Stimulated activated CD4-positive, alpha-beta T cell treated with anti-CD3 and anti-CD28 coated beads, Interleukin-1b, Interleukin-23, amount 100 ng/mL, for 48 hours (primary cell): ENCODE measurements at regions not wholly inside any gene's neighbourhood (a gene's known extent, or its start where the extent isn't known, plus 50 kb on each side); places are given as distances from the start of the nearest gene placed in this dataset.
"Not testable (repeated sequence)": the region's sequence is repeated elsewhere in the genome, so short reads cannot be mapped to it uniquely, and the experiment has no call there.

Source experiments
- DNase-seq: peaks from one replicate; pipeline ENCODE4 v3.0.0-alpha.2; 2020

DNA sequence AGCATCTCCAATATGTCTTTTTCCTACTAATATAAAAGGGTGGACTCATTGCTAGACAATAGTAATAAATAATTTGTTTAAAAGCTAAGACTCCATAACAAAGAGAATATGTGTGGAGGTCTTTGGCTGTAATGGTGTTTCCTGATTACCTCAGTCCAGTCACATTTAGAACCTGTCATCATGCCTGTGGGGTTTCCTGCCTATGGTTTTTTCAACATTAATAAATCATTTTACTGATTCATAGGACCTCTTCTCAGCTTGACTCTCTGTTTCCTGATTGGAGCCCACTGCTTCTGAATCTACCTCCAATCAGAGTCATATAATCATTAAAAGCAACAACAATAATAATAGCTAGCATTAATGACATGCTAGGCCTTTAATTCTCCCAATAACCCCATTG, 52.4 kb upstream of the GNAI1 start:
- DNase-seq: no peak

DNA sequence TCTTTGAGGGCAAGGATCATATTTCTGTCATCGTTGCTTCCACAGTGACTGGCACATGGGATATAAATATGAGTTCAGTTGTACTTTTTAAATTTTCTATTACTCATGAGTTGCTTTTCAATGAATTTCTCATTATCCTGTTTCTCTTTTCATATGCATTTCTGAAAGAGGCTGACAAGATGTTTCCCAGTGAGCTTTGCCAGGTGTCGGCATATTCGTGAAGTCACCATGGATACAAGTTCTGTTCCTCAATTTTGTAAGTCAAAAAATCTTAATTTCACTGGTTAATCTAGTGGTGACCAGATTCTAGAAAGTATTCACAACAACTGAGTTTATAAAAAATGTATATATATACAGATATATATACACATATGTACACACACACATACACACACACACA, 55.7 kb upstream of the GNAI1 start:
- DNase-seq: no peak

DNA sequence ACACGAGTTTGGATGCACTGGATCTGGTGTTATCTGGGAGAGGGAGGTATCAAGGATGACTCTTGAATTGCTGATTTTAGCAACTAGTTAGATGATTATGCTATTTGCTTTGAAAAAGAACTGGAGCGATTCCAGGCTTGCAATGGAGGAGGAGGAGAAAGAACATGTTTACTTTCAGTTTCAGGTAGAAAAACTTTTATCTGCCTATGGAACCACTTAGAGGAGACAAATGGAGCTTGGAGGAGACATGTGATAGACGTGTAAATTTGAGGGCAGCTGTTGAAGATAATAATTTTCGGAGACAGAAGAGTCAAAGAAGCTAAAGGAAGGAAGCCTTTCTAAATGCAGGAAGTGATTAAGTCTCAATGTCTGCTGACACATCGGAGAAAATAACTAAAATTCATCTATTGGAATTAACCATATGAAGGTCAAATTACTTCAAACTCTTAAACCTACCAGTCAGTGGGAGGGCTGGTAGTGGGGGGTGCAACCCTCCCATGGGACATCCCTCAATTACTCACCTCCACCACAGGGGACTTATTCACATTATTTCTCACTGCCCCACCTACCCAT, 56.4 kb upstream of the GNAI1 start:
- DNase-seq: peak; percentile 31

DNA sequence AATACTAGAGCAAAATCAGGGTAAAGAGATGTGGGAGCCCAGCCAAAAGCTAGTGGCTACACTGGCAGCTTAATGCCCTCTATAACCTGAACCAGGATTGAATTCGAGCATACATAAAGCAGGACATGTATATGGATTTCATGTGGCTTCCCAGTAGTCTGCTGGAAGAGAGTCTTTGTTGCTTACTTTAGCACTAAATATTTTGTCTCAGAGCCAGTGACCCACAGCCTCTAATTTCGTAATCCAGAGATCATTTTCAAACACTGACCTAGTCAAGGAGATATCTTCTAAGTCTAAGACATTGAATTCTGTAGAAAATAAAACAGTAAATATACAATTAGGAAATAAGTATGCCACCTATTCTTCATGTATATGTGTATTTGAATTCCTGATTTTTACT, 64.2 kb upstream of the GNAI1 start:
- no peak for DNase-seq

DNA sequence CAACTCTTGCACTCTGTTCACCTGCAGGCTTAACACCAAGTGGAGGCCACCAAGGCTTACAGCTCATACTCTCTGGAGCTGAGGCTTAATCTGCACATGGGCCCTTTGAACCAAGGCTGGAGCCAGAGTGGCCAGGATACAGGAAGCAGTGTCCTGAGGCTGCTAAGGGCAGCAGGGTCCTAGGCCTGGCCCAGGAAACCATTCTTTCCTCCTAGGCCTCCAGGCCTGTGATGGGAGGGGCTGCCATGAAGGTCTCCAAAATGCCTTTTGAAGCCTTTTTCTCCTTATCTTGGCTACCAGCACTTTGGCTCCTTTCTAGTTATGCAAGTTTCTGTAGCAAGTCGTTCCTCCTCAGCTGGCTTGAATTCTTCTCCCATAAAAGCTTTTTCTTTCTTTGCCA, 68.0 kb upstream of the GNAI1 start:
- no peak for DNase-seq

DNA sequence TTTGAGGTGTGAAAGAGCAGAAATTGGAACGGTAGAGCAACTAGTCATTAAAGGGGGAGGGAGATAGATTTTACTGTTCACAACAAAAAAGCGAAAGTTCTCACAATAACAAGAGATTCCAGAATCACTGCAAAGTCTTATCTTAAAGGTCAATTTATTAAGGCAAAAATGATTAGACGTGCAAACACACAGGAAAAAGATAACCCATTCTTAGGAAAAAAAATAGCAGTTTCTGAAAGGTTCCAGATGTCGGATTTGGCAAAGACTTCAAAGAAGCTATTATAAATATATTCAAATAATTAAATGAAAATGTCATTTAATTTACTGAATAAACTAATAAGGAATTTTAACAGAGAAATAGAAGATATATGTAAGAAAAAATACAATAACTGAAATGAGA, 70.8 kb upstream of the GNAI1 start:
- DNase-seq: no peak

DNA sequence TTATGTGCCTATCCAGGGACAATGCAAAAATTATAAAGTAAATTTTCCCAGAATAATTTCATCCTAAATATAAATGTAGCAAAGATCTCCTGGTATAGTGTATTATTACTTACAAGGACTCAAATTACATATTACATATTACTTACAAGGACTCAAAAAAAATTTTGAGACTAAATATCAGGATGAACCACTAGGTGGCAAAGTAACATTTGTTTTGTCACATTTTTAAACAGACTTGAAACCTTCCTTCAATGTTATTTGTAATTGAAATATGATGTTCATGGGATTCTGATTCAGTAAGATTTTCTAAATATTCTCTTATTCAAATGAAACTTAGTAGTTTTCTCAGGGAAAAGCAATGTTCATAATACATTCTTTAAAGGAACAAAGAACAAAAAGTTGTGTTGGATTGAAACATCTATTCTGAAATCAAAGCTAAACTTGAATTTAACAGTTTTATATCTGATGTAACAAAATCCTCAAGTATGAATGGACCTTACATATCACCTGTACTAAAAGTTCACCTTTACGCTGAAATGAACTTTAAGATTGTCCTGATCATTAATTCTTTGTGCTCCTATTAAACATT, 74.3 kb upstream of the GNAI1 start:
- DNase-seq: no peak

DNA sequence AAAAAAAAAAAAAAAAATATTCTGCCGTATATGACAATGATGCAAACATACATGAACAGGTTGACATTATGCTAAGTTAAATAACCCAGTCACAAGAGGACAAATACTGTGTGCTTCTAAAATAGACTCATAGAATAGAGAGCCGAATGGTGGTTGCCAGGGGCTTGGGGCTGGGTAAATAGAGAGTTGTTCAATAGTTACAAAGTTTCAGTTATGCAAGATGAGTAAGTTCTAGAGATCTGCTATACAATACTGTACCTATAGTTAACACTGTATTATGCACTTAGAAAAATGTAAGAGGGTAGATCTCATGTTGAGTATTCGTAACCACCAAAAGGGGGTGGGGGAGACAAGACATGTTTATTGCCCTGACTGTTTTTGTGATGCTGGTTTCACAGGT, 77.1 kb upstream of the GNAI1 start:
- DNase-seq: no peak

DNA sequence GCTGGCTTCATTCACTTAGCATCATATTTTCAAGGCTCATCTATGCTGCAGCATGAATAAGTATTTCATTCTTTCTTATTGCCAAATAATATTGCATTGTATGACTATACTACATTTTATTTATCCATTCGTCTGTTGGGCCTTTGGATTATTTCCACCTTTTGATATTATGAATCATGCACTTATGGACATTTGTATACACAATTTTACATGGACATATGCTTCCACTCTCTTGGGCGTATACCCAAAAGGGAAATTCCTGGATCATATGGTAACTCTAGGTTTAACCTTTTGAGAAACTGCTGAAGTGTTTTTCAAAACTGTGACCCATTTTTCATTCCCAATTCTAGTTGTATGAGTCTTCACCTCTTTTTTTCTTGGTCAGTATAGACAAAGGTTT, 80.3 kb upstream of the GNAI1 start:
- no peak for DNase-seq

DNA sequence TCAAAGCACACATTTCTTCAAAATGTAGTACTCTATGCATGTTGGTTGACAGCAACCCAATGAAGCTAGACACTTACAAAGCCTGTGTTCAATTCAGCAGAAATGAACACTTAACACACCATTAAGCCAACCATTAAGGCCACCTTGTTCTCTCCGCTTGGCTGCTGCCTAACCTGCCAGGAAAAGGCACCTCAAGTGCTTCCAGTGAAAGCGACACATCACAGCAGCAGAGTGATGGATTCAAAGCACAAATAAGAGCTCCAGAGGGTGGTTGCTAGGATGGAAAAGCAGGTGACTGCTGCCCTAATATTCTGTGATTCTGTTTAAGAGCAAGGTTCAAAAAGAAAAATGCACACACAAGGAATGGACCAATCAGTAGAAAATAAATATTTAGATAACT, 81.5 kb upstream of the GNAI1 start:
- DNase-seq: no peak

DNA sequence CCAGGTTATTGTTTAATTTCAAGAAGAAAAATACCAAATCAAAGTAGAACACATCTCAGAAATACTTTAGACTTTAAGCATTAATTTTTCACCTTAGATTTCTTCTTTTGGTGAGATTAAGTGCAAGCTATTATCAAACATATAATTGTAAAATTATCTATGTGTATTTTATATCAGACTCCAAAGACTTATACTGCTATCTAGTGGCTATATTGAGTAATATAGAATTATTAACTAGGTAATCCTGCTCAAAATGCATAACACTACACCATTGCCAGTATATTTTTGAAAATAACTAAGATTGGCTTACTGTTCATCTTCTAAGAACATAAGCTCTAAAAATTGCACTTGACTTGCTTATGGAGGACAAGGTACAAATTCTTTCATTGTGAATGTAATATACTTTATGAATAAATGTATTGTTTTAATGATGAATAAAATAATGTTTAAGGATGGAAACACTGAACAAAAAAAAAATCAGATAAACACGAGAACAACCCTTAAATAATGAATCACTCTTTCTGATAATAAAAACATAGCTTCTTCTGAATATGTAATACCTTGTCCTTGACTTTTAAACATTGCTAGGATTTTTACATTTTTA, 86.7 kb upstream of the GNAI1 start:
- DNase-seq: no peak

DNA sequence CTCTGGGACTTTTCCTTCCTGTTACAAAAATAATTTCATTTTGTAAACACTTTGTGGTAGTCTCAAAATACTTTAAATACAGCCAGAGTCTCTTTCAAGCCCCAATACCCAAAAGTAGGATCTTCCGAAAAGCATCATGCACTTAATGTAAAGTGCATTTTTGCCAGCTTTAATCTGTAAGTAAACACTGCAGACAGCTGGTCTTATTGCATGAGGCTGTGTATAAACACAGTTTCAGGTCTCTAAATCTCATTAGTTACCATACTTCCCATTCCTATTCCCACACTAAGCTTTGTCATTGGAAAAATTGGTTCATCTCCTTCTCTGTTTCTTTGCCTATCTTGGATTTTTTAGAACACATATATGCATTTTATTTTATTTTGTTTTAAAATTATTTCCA, 87.6 kb upstream of the GNAI1 start:
- no peak for DNase-seq

DNA sequence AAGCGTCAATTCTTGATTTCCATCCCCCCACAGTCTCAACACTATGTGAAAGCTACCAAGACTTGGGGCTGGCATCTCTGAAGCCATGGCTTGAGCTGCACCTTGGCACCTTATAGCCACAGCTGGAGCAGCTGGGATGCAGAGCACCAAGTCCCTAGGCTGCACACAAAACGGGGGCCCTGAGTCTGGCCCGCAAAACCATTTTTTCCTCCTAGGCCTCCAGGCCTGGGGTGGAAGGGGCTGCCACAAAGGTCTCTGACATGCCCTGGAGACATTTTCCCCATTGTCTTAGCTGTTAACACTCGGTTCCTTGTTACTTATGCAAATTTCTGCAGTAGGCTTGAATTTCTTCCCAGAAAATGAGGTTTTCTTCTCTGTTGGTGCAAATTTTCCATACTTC, 89.8 kb upstream of the GNAI1 start:
- no peak for DNase-seq

DNA sequence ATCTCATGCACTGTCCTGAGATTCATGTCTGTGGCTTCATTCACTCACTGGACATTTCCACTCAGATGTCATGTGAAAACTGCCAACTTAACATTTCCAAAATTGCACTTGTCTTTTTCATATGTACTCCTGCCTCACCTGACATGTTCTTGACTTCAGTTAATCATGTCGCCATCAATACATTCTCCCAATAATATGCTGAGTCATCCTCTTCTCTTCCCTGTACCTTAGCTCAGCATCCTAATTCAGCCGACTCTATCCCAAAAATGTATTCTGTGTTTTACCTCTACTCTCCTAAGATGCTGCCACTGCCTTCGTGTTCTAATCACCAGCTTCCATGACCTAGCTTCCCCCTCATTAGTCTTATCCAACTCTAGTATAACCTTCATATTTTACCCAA, 93.9 kb upstream of the GNAI1 start:
- no peak for DNase-seq

DNA sequence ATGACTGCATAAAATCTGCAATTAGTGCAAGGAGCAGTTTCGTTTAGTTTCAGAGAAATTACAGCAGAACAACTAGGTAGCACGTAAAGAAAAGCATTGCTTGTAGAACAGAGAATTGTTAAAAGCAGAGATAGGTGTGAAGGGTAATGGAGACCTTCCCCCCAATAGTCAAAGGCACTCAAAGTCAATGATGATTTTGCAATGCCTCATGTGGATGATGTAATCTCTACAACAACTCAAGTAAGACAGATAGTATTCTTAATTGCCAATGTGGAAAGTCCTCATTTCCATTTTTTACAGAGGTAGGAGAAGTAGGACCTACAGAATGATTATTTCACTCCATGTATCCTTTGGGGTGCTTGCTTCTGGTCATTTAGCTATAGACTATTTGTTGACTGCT, 94.3 kb upstream of the GNAI1 start:
- no peak for DNase-seq

DNA sequence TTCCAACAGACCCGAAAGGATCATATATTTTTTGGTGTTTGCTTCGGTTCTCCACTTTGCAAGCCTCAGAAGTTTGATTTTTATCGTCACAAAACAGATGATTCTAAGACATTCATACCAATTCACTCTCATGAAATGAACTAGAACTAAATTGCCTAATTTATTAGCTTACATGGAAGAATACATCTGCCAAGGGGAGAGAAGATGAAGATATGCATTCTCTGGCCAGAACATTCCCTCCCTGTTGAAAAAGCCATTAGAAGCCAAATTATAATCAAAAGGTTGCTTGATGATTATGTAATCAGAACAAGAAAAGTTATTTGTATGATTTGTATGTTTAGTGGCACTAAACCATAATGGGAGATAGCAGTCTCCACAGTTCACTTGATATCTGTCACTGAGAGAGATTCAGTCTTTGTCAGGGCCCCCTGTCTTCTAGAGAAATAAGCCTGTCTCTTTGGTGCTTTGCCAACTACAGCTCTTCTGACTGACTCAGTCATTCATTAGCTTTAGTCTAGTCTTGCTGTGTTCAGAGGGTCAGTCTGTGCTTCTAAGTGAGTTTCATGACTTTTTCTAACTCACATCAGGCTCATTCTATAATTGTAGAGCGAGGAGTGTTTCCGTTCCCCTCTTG, 95.3 kb upstream of the GNAI1 start:
- no peak for DNase-seq

DNA sequence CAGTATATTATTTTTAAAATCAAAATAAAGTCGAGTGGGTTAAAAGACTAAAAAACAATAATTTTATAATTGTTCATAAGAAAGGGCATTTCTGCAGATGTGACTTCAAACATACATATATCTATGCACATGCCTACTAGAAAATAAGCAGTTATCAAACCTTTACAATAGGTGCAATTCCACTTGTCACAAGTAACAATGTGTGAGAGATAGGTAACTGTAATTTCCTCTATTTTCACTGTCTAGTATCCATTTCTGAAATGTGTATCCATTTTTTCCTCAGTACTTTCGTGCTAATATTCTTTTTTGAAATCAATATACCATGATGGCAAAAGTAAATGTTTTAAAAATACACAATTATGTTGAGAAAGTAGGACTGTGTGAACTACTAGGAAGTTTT, 96.9 kb upstream of the GNAI1 start:
- no peak for DNase-seq

DNA sequence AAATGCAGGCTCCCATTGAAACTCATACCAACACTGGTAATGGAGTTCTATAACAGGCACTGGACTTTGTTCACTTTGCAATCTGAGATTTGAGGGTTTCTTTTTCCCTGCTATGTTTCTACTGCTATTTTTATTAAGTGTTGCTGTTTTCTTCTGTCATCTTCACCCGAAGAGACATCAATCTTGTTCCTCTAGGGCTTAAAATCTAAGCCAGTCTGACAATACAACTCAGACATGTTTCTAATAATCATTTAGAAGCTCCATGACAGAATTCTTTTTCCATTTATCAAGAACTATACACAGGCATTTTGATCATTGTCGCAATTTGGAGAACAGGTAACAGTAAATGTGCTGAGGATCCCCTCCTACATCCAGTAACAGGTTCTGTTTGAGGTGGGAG, 98.5 kb upstream of the GNAI1 start:
- DNase-seq: no peak

DNA sequence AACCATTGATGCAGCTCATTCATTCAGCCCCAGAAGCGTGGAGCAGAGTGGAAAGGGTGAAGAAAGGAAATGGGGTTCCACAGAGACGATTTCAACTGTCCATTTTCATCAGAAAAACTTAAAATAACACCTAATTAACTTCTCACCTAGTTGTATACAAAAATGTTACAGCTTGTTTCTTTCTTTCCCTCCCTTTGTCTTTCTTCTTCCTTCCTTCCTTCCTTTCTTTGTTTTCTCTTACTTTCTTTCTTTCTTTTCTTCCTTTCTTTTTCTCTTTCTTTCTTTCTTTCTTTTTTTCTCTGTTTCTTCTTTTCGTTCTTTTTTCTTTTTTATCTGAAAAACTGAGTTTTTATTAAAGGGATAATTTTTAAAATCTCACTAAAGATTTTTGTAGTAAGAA, 105.9 kb upstream of the GNAI1 start:
- DNase-seq: no peak

DNA sequence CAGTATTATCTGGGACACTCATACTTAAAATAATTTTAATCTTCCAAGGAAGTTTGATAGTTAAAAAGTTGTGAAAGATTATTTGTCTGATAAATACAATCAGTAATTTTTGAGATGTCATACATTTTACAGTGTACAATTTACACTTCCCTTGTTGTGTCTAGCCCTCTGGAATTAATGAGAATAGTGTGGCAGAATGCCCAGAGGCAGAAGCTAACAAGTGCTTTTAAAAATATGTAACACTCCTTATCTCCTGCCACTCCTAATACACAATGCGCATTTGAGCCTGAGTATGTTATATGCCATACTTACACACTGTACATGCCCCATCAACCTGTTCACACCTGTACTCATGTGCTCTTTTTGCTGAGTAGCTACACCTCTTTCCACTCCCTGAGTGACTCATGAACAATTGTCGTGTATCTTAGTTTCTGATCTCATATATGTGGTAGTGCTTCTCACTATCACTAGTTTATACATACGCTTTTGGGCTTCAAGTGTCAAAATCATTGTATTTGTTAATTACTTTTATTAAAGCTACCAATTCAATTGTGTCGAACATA, 106.9 kb upstream of the GNAI1 start:
- DNase-seq: no peak

DNA sequence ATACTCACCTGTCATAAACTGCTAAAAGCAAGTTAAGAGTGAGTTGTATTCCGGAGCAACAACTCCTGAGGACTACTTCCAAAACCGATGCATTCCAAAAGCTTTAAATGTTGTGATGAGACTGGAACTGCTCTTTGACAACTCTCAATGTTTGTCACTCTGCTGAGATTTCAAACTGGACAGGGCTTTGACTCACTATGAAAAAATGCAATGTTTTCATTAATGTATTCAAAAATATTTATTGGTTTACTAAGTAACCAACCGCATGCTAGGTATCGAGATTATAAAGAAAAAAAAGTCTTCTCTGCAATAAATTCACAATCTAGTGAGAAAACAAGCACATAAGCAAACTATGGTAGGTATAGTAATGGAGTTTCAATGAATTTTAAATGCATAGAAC, 107.9 kb upstream of the GNAI1 start:
- DNase-seq: no peak

DNA sequence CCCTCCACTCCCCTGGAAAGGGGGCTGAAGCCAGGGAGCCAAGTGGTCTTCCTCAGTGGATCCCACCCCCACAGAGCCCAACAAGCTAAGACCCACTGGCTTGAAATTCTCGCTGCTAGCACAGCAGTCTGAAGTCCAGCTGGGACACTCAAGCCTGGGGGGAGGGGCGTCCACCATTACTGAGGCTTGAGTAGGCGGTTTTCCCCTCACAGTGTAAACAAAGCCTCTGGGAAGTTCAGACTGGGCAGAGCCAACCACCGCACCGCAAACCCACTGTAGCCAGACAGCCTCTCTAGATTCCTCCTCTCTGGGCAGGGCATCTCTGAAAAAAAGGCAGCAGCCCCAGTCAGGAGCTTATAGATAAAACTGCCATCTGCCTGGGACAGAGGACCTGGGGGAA, 114.4 kb upstream of the GNAI1 start:
- not testable (repeated sequence) for DNase-seq

DNA sequence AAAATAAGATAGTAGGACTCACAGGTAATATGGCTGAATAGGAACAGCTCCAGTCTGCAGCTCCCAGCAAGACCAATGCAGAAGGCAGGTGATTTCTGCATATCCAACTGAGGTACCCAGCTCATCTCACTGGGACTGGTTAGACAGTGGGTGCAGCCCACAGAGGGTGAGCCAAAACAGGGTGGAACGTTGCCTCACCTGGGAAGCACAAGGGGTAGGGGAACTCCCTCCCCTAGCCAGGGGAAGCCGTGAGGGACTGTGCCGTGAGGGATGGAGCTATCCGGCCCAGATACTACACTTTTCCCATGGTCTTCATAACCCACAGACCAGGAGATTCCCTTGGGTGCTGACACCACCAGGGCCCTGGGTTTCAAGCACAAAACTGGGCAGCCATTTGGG, 114.8 kb upstream of the GNAI1 start:
- not testable (repeated sequence) for DNase-seq
